Neural cell (in vitro differentiated cells): ENCODE measurements at regions not wholly inside any gene's neighbourhood (a gene's known extent, or its start where the extent isn't known, plus 50 kb on each side); places are given as distances from the start of the nearest gene placed in this dataset.

Experiments used
- H2AFZ ChIP-seq: fragments of 200-600, 300-800 bp; sonication (generic), shearing (Covaris generic); 2 replicates; pipeline ENCODE4 v1.6.0; 2014; ENCODE audit warnings: low read depth, mild to moderate bottlenecking, antibody characterized with exemption, low read length, moderate library complexity
- H3F3A ChIP-seq: fragments of 200-600 bp; shearing (Covaris generic); 2 replicates; pipeline ENCODE4 v1.6.1; 2016; ENCODE audit warnings: mild to moderate bottlenecking, moderate library complexity, mixed read lengths, antibody characterized with exemption, low read length; ENCODE audit not compliant: insufficient read depth, poor library complexity, severe bottlenecking
- H3K27ac ChIP-seq: fragments of 200-600, 300-800 bp; sonication (generic), shearing (Covaris generic); 2 replicates; pipeline ENCODE4 v1.5.1; 2014; ENCODE audit warnings: mild to moderate bottlenecking, low read length, moderate library complexity
- H3K27me3 ChIP-seq: fragments of 300-800, 200-600 bp; sonication (generic), shearing (Covaris generic); 2 replicates; pipeline ENCODE4 v1.6.0; 2014; ENCODE audit warnings: mild to moderate bottlenecking, low read depth, low read length, moderate library complexity; ENCODE audit not compliant: insufficient read depth
- H3K36me3 ChIP-seq: fragments of 300-800, 200-600 bp; sonication (generic), shearing (Covaris generic); 2 replicates; pipeline ENCODE4 v1.5.1; 2014; ENCODE audit warnings: mild to moderate bottlenecking, antibody characterized with exemption, low read length, moderate library complexity; ENCODE audit not compliant: insufficient read depth
- H3K4me2 ChIP-seq: fragments of 300-800, 200-600 bp; sonication (generic), shearing (Covaris generic); 2 replicates; pipeline ENCODE4 v1.6.0; 2014; ENCODE audit warnings: mild to moderate bottlenecking, low read length
- H3K4me3 ChIP-seq: fragments of 300-800, 200-600 bp; sonication (generic), shearing (Covaris generic); 2 replicates; pipeline ENCODE4 v1.5.1; 2014; ENCODE audit warnings: mild to moderate bottlenecking, low read length, moderate library complexity
- H3K79me2 ChIP-seq: fragments of 200-600 bp; shearing (Covaris generic); replicated peaks from 2 replicates; pipeline ENCODE4 v1.6.0; 2014; ENCODE audit warnings: mild to moderate bottlenecking, low read length, moderate library complexity; ENCODE audit not compliant: insufficient read depth
- H3K9ac ChIP-seq: fragments of 300-800, 200-600 bp; sonication (generic), shearing (Covaris generic); 2 replicates; pipeline ENCODE4 v1.6.1; 2016; ENCODE audit warnings: mild to moderate bottlenecking, low read length, mixed read lengths
- H3K9me2 ChIP-seq: fragments of 200-600 bp; shearing (Covaris generic); 2 replicates; pipeline ENCODE4 v1.6.1; 2016; ENCODE audit warnings: mild to moderate bottlenecking, low read length, mixed read lengths; ENCODE audit not compliant: insufficient read depth
- H3K9me3 ChIP-seq: fragments of 200-600, 300-800 bp; sonication (generic), shearing (Covaris generic); 2 replicates; pipeline ENCODE4 v1.6.1; 2016; ENCODE audit warnings: mild to moderate bottlenecking, mixed run types, low read length, moderate library complexity, mixed read lengths
- H4K20me1 ChIP-seq: fragments of 200-600 bp; shearing (Covaris generic); 2 replicates; pipeline ENCODE4 v1.6.1; 2016; ENCODE audit warnings: mild to moderate bottlenecking, mixed run types; ENCODE audit not compliant: insufficient read depth
- EP300 ChIP-seq: fragments of 450-650 bp; conservative IDR thresholded peaks from 2 replicates; pipeline ENCODE4 v1.6.1; 2014; ENCODE audit warnings: antibody characterized with exemption, mild to moderate bottlenecking, moderate library complexity; ENCODE audit not compliant: poor library complexity, severe bottlenecking
- EZH2 ChIP-seq: fragments of 200-600, 300-800 bp; shearing (Covaris generic), sonication (generic); IDR thresholded peaks from 2 replicates; pipeline ENCODE4 v1.6.1; 2014; ENCODE audit warnings: antibody characterized with exemption, low read length, borderline replicate concordance, mild to moderate bottlenecking; ENCODE audit not compliant: insufficient read depth, poor library complexity, severe bottlenecking
- MXI1 ChIP-seq: fragments of 450-650 bp; conservative IDR thresholded peaks from 2 replicates; pipeline ENCODE4 v1.6.1; 2014; ENCODE audit warnings: antibody characterized with exemption, mild to moderate bottlenecking; ENCODE audit not compliant: poor library complexity, severe bottlenecking
- POLR2AphosphoS5 ChIP-seq: IDR thresholded peaks from 2 replicates; pipeline ENCODE4 v1.6.1; 2012
- RAD21 ChIP-seq: fragments of 450-650 bp; conservative IDR thresholded peaks from 2 replicates; pipeline ENCODE4 v1.6.1; 2014; ENCODE audit warnings: antibody characterized with exemption, mild to moderate bottlenecking, moderate library complexity
- SMC3 ChIP-seq: fragments of 450-650 bp; conservative IDR thresholded peaks from 2 replicates; pipeline ENCODE4 v1.6.1; 2014; ENCODE audit warnings: antibody characterized with exemption, mild to moderate bottlenecking, moderate library complexity; ENCODE audit not compliant: poor library complexity
- TAF1 ChIP-seq: IDR thresholded peaks from 2 replicates; pipeline ENCODE4 v1.6.1; 2012; ENCODE audit warnings: low read depth
- TF ChIP-seq, protein P1 (sequence below): IDR thresholded peaks from 2 replicates; pipeline ENCODE4 v1.6.1; 2012; ENCODE audit warnings: borderline replicate concordance
- TF ChIP-seq, protein P2 (sequence below): fragments of 450-650 bp; IDR thresholded peaks from 2 replicates; pipeline ENCODE4 v1.5.1; 2014; ENCODE audit warnings: antibody characterized with exemption, mild to moderate bottlenecking, moderate library complexity; ENCODE audit not compliant: poor library complexity, severe bottlenecking

DNA sequence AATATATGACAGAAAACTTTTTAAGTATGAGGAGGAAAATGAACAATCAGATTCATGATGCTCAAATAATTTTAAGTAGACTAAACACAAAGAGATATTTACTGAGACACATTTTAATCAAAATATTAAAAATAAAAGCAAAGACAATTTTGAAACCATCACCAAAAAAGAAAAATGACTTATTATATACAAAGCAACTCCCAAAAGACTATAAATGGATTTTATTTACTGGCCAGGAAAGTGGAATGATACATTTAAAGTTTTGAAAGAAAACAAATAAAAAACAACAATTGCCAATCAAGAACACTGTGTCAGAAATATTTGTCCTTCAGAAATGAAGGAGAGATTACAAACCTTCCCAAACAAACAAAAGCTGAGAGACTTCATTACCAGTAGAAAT is 968.5 kb upstream of the CELF4 start:
- TF ChIP-seq, protein P1, sequence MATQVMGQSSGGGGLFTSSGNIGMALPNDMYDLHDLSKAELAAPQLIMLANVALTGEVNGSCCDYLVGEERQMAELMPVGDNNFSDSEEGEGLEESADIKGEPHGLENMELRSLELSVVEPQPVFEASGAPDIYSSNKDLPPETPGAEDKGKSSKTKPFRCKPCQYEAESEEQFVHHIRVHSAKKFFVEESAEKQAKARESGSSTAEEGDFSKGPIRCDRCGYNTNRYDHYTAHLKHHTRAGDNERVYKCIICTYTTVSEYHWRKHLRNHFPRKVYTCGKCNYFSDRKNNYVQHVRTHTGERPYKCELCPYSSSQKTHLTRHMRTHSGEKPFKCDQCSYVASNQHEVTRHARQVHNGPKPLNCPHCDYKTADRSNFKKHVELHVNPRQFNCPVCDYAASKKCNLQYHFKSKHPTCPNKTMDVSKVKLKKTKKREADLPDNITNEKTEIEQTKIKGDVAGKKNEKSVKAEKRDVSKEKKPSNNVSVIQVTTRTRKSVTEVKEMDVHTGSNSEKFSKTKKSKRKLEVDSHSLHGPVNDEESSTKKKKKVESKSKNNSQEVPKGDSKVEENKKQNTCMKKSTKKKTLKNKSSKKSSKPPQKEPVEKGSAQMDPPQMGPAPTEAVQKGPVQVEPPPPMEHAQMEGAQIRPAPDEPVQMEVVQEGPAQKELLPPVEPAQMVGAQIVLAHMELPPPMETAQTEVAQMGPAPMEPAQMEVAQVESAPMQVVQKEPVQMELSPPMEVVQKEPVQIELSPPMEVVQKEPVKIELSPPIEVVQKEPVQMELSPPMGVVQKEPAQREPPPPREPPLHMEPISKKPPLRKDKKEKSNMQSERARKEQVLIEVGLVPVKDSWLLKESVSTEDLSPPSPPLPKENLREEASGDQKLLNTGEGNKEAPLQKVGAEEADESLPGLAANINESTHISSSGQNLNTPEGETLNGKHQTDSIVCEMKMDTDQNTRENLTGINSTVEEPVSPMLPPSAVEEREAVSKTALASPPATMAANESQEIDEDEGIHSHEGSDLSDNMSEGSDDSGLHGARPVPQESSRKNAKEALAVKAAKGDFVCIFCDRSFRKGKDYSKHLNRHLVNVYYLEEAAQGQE = no peak
- TF ChIP-seq POLR2AphosphoS5 = no peak
- no peak for TF ChIP-seq EZH2
- no peak for TF ChIP-seq RAD21
- no peak for TF ChIP-seq EP300
- TF ChIP-seq MXI1 = no peak
- TF ChIP-seq SMC3 = no peak
- TF ChIP-seq TAF1 = no peak
- TF ChIP-seq, protein P2, sequence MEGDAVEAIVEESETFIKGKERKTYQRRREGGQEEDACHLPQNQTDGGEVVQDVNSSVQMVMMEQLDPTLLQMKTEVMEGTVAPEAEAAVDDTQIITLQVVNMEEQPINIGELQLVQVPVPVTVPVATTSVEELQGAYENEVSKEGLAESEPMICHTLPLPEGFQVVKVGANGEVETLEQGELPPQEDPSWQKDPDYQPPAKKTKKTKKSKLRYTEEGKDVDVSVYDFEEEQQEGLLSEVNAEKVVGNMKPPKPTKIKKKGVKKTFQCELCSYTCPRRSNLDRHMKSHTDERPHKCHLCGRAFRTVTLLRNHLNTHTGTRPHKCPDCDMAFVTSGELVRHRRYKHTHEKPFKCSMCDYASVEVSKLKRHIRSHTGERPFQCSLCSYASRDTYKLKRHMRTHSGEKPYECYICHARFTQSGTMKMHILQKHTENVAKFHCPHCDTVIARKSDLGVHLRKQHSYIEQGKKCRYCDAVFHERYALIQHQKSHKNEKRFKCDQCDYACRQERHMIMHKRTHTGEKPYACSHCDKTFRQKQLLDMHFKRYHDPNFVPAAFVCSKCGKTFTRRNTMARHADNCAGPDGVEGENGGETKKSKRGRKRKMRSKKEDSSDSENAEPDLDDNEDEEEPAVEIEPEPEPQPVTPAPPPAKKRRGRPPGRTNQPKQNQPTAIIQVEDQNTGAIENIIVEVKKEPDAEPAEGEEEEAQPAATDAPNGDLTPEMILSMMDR = no peak
- no peaks in the 10 kb centered on the region for H3F3A ChIP-seq
- H3K27ac ChIP-seq = no peak overlapping the region

DNA sequence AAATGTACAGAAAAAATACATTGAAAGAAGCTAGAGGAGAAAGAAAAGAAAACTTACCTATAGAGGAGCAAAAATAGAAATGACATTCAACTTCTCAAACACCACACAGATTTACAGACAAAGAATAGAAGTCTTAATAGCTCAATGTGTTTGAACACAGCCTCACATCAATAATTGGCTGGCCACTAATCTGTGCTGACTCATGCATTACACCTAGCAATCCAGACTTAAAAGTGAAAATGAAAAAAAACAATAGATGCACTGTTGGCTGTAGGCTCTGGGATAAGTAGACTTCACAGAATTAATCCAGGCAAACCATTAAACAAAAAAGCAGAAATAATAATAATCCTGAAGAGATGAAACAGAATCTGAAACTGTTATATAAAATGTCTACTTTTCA is 961.3 kb upstream of the CELF4 start:
- H2AFZ ChIP-seq = no peak overlapping the region
- no peaks in the 10 kb centered on the region for H3K79me2 ChIP-seq
- no peak overlapping the region for H3K4me2 ChIP-seq
- H3K9me3 ChIP-seq = no peaks in the 10 kb centered on the region
- no peak overlapping the region for H3K9ac ChIP-seq
- H3K27me3 ChIP-seq = no peaks in the 10 kb centered on the region
- TF ChIP-seq, protein P2 = no peak
- TF ChIP-seq EP300 = no peak
- TF ChIP-seq POLR2AphosphoS5 = no peak
- TF ChIP-seq EZH2 = no peak
- no peak for TF ChIP-seq RAD21
- TF ChIP-seq, protein P1 = no peak
- TF ChIP-seq MXI1 = no peak
- TF ChIP-seq SMC3 = no peak
- TF ChIP-seq TAF1 = no peak
- H3K4me3 ChIP-seq = no peak overlapping the region
- H3K27ac ChIP-seq = no peak overlapping the region
- H3K9me2 ChIP-seq = no peaks in the 10 kb centered on the region
- H3K36me3 ChIP-seq = no peaks in the 10 kb centered on the region
- H4K20me1 ChIP-seq = no peaks in the 10 kb centered on the region
- no peaks in the 10 kb centered on the region for H3F3A ChIP-seq

More for the DNA sequence above, 968.5 kb upstream of the CELF4 start:
- Histone ChIP-seq H3K4me3 (no peak overlapping the region), H4K20me1 (no peaks in the 10 kb centered on the region), H3K79me2 (no peaks in the 10 kb centered on the region), H3K4me2 (no peak overlapping the region), H3K36me3 (no peaks in the 10 kb centered on the region), H3K27me3 (no peaks in the 10 kb centered on the region), H3K9ac (no peak overlapping the region), H3K9me3 (no peaks in the 10 kb centered on the region), H2AFZ (no peak overlapping the region), H3K9me2 (no peaks in the 10 kb centered on the region)
